H1 (cell line): ENCODE measurements at regions not wholly inside any gene's neighbourhood (a gene's known extent, or its start where the extent isn't known, plus 50 kb on each side); places are given as distances from the start of the nearest gene placed in this dataset.

Experiments
- CHD7 ChIP-seq: fragments of 300-600 bp; sonication (generic); IDR thresholded peaks from 2 replicates; pipeline ENCODE4 v1.7.1; 2012; ENCODE audit warnings: low read length, moderate library complexity, mild to moderate bottlenecking, inconsistent platforms; ENCODE audit not compliant: insufficient replicate concordance

- TF ChIP-seq CHD7 = no peak
These were observed 92.9 kb upstream of the MSX1 start (continued) for GRCh38 chr4:4766564-4766963.
